ENCODE measurements at regions not wholly inside any gene's neighbourhood (a gene's known extent, or its start where the extent isn't known, plus 50 kb on each side); places are given as distances from the start of the nearest gene placed in this dataset.

DNA sequence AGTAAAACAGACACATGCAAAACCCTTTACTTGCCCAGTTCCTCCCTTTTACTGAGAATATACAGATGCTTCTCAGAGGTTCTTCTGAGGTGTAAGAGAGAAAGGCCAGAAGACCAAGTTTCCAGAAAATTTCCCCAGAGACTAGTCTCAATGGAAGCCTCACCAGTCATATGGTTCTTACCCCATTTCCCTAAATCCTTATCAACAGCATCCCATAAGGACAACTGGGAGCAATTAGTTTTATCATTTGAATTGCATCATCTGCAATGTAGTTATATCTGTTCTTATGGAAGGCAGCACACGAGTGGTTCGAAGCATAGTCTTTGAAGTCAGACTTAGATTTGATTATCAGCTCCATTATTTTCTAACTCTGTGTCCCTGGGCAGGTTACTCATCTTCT is 203.6 kb upstream of the PPARGC1A start:
- POLR2A ChIA-PET = no interaction called here

DNA sequence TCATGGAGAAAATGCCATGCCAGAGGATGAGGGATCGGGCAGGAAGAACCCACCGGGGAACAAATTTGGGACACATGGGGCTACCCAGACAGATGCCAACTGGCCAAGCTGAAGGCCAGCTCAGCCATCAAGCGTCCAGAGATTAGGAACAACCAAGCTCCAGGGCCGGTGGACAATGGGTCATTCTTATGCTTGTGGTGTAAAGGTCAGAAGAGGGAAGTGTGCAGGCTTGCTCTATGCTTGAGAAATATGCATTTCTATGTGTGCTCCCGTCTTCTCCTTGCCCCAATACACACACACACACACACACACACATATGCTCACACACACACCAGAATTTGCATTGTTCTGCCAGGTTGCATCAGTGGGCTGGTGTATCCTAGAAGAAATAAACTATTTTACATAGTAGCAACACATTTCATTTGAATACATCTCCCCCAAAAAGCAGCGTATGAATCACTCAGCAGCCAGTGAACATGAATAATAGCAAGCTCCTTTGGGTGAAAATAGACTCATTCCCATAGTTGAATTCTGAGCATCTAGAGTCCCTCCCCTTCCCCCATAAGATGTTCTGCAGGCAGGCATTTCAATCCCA is 201.9 kb upstream of the PPARGC1A start:
- CTCF ChIA-PET = interaction anchor here (1.6 kb wide), 1 partner anchor 10 kb away, joined by 4 read pairs; no protein-coding TSS in a partner anchor
- no peaks in the 10 kb centered on the region for H3K4me1 Mint-ChIP-seq
- H3K4me3 Mint-ChIP-seq = no peak overlapping the region
- H3K27ac Mint-ChIP-seq = no peak overlapping the region
- no peak for DNase-seq
- H3K27me3 Mint-ChIP-seq = no peaks in the 10 kb centered on the region
- no peaks in the 10 kb centered on the region for H3K9me3 Mint-ChIP-seq
- H3K36me3 Mint-ChIP-seq (ENCODE audit: low read depth) = no peaks in the 10 kb centered on the region
- POLR2A ChIA-PET = no interaction called here

More for the DNA sequence above, 203.6 kb upstream of the PPARGC1A start:
- H3K4me1 Mint-ChIP-seq = no peaks in the 10 kb centered on the region
- no peak overlapping the region for H3K27ac Mint-ChIP-seq
- no peaks in the 10 kb centered on the region for H3K9me3 Mint-ChIP-seq
- no peak overlapping the region for H3K4me3 Mint-ChIP-seq
- DNase-seq = no peak
- CTCF ChIA-PET = interaction anchor here (1.2 kb wide), 1 partner anchor 54 kb away, joined by 3 read pairs; no protein-coding TSS in a partner anchor
- H3K27me3 Mint-ChIP-seq = no peaks in the 10 kb centered on the region
- no peaks in the 10 kb centered on the region for H3K36me3 Mint-ChIP-seq (ENCODE audit: low read depth)

DNA sequence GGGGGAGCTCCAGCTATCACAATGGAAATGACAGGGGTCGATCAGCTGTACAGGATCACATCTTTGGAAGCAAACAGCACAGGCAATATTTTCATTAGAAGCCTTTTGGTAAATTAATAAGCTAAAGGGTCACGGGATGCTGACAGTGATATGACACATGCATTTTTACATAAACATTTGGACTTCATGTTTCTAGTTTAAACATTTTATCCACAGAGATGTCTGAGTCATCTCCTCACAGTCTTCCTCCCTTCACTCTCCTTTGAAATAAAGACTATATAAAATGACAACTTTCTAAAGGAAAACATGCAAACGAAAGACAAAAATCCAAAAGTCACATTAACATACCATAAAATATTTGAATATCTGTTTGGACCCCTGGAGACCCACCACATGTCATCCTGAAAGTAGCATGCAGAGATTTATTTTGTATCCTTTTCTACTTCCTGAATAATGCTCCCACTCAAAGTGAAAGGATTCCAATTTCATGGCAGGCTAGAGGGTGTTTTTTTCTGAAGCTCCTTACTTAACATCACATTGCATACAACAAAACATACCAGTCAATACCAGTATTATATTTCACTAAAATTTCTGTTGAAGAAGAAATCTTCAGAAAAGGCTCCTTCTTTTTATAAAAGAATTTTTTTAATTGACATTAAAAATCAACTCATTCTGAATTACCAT is 200.1 kb upstream of the PPARGC1A start:
- H3K4me1 Mint-ChIP-seq = no peaks in the 10 kb centered on the region
- no peaks in the 10 kb centered on the region for H3K9me3 Mint-ChIP-seq
- H3K27ac Mint-ChIP-seq = no peak overlapping the region
- CTCF ChIA-PET = interaction anchor here (0.7 to 1.6 kb wide), 3 partner anchors 8 to 708 kb away, joined by 3 to 8 read pairs (median 4); no protein-coding TSS in a partner anchor
- H3K4me3 Mint-ChIP-seq = no peak overlapping the region
- no peaks in the 10 kb centered on the region for H3K27me3 Mint-ChIP-seq
- POLR2A ChIA-PET = no interaction called here
- no peaks in the 10 kb centered on the region for H3K36me3 Mint-ChIP-seq (ENCODE audit: low read depth)
- DNase-seq = no peak

DNA sequence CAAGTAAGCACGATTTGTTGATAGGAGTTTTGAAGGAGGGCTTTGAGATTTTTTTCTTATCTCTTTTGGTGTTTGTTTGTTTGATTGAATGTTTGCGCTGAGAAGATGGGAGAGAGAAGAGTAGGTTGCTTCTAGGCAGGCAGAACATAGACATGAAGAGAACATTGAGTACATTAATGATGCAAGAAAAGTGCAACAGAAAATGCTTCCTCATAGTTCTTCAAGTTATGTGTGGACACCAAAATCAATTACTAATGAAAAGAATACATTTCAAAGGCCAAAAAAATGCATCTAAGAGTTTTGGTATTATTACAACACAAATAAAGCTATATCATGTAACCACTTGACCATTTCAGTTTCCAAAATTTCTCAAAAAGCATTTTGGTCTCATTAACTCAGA is 191.0 kb upstream of the PPARGC1A start:
- Mint-ChIP-seq H3K36me3 (ENCODE audit: low read depth) (no peaks in the 10 kb centered on the region), H3K27me3 (no peaks in the 10 kb centered on the region), H3K27ac (no peak overlapping the region), H3K4me3 (no peak overlapping the region), H3K9me3 (no peaks in the 10 kb centered on the region), H3K4me1 (no peaks in the 10 kb centered on the region)
- ChIA-PET POLR2A (no interaction called here), CTCF (interaction anchor here (1.6 kb wide), 1 partner anchor 10 kb away, joined by 4 read pairs; no protein-coding TSS in a partner anchor)
- DNase-seq = no peak

DNA sequence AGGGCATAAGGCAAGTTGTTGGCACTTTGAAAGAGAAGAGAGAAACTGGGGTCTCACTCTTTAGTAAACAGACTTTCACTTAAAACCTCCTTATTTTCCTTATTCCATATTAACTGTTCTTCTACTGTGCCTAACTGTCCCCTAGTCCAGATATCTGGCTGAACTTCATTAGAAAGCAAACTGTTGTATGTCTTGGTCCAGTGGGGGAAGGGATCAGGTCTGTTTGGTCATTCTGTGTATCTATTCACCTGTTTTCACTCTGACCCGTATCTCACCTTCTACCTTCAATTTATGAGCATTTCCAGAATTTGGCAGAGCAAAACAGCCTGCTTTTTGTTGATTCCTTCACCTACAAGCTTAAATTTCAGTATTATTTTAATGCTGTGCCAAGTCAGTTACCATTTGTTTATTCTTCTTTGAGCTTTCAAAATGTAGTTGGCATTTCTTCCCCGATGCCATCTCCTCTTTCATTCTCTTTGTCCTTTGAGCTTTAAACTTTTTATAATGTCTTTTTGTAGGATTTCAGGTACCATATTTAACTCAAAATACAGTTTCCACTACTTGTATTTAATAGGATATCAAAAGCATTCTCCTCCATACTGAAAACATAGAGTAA is 188.6 kb upstream of the PPARGC1A start:
- DNase-seq = no peak
- Mint-ChIP-seq H3K36me3 (ENCODE audit: low read depth) (no peaks in the 10 kb centered on the region), H3K4me3 (no peak overlapping the region), H3K27me3 (no peaks in the 10 kb centered on the region), H3K4me1 (no peaks in the 10 kb centered on the region), H3K27ac (no peak overlapping the region), H3K9me3 (no peaks in the 10 kb centered on the region)
- CTCF ChIA-PET = no interaction called here
- POLR2A ChIA-PET = no interaction called here

DNA sequence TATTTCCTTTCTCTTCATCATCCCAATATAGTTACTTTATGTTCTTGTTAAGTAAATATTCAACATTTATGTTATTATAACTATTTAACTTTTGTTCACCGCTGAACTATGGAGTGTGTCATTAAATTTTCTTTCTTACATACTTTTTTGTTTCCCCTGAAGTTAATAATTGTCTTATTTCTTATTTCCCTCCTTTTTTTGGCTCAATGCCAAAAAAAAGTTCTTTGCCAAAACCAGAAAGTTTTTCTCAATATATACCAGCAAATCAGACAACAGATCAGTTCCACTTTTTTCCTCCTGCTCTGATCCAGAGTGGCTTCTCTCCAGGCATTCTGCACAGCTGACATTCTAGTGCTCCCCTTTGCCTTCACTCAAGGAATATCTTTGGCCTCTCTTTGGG is 187.0 kb upstream of the PPARGC1A start:
- Mint-ChIP-seq H3K4me3 (no peak overlapping the region), H3K9me3 (no peaks in the 10 kb centered on the region), H3K4me1 (no peaks in the 10 kb centered on the region), H3K27me3 (no peaks in the 10 kb centered on the region), H3K36me3 (ENCODE audit: low read depth) (no peaks in the 10 kb centered on the region), H3K27ac (no peak overlapping the region)
- CTCF ChIA-PET = interaction anchor here (0.6 kb wide), 2 partner anchors 40 to 1473 kb away, joined by 3 read pairs; no protein-coding TSS in a partner anchor
- DNase-seq = no peak
- POLR2A ChIA-PET = no interaction called here

DNA sequence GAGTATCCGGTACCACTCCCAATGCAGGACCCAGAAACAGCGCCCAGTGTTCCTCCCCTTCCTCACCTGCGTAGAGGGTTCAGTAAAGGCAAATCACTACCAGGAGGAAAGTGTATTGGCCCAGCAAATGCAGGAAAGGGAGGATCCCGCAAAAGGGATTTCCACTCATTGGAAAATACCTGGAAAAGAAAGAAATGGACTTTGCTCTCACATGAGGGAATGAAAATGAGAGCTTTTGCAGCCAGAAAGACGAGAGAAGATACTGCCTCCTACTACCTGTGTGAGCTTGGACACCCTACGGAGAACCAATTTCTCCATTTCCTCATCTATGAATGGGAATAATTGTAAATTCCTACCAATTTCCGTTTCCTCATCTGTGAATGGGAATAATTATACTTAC is 184.1 kb upstream of the PPARGC1A start:
- Mint-ChIP-seq H3K4me3 (no peak overlapping the region), H3K4me1 (no peaks in the 10 kb centered on the region), H3K27ac (no peak overlapping the region), H3K27me3 (no peaks in the 10 kb centered on the region), H3K36me3 (ENCODE audit: low read depth) (no peaks in the 10 kb centered on the region), H3K9me3 (no peaks in the 10 kb centered on the region)
- DNase-seq = no peak
- ChIA-PET CTCF (no interaction called here), POLR2A (no interaction called here)

DNA sequence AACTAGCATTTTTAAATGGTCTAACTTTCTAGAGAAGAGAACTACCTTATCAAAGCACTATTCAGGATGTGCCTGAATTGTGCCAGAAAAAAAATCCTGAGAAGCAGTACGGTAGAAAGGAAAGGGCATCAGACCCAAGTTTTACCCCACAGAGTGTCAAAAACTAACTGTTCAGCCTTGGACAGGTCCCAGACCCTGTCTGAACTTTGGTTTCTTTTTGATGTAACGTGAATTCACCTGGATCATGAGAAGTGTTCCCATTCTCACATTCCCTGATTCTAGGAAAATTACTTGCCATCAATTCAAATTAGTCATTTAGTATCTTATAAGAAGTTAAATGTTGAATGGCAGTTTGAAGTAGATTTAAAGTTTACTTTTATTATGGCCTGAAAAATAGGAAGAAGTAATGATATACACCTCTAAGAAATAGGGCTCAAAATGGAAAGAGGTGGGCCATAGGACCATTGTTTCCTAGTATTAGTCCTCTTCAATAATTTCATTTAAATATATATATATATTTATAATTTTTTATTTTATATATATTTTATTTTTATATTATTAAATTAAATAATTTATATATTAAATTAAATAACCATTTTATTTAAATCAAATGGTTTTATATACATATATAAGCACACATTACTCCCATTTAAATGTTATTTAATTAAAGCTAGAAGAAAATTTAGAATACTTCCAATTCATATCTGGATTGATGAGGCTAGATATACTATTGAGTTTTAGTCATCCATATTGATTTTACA is 181.9 kb upstream of the PPARGC1A start:
- Mint-ChIP-seq H3K4me3 (no peak overlapping the region), H3K27ac (no peak overlapping the region), H3K27me3 (no peaks in the 10 kb centered on the region), H3K36me3 (ENCODE audit: low read depth) (no peaks in the 10 kb centered on the region), H3K4me1 (no peaks in the 10 kb centered on the region), H3K9me3 (no peaks in the 10 kb centered on the region)
- ChIA-PET CTCF (no interaction called here), POLR2A (no interaction called here)
- no peak for DNase-seq

DNA sequence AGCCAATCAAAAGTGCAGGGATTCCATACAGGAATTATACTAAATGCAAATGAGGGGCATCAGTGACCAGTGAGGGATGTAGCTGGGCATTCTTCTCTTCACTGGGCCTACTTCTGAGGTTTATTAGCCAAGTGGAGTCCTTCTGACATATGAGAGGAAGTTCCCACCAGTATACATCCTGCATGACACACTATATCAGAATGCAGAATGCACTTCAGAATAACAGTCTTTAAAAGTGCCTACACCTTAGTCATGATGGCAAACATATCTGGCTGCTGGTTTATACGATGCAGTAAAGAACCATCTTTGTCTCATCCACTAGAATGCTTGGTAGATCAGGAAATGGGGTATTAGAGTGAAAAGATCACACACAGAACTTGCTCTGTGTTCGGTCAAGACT is 180.3 kb upstream of the PPARGC1A start:
- Mint-ChIP-seq H3K4me3 (no peak overlapping the region), H3K4me1 (no peaks in the 10 kb centered on the region), H3K9me3 (no peaks in the 10 kb centered on the region), H3K36me3 (ENCODE audit: low read depth) (no peaks in the 10 kb centered on the region), H3K27ac (no peak overlapping the region), H3K27me3 (no peaks in the 10 kb centered on the region)
- DNase-seq = no peak
- POLR2A ChIA-PET = no interaction called here
- CTCF ChIA-PET = no interaction called here

DNA sequence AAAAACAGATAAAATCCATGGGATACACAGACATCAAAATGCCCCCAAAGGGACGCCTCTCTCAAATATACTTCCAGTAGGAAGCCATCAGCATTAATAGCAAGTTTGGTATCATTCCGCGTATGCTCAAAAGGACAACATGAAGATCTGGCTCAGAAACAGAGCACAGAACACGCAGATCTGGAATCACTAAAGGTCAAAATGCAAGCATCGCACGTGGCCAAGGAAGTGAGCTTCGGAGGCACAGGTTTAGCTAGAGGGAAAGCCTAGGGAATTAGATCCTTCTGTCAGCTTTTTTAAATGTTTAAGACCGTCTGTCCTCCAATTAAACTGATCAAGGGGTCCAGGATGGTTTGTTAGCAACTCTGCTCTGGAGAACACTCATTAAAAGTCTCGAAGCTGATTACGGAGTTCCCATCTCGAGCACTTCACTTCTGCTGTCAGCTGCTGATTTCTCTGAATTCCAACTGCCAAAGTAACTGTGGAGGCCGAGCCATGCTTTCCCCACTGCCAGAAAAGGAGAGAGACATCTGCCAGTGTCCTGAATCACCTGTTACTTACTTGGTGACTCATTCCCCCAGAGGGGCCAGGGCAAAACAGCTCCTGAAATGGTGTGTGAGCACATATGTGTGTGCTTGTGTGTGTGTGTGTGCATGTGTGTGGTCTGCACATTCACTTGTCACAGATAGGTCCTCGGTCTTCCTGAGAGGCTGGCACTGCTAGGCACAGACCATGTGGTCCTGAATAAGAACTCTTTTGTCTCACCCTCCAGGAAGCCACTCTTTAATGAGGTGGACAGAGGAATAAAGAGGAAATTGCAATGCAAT is 177.7 kb upstream of the PPARGC1A start:
- Mint-ChIP-seq H3K27me3 (no peaks in the 10 kb centered on the region), H3K4me3 (no peak overlapping the region), H3K9me3 (no peaks in the 10 kb centered on the region), H3K27ac (no peak overlapping the region), H3K4me1 (no peaks in the 10 kb centered on the region), H3K36me3 (ENCODE audit: low read depth) (no peaks in the 10 kb centered on the region)
- CTCF ChIA-PET = no interaction called here
- POLR2A ChIA-PET = no interaction called here
- no peak for DNase-seq

DNA sequence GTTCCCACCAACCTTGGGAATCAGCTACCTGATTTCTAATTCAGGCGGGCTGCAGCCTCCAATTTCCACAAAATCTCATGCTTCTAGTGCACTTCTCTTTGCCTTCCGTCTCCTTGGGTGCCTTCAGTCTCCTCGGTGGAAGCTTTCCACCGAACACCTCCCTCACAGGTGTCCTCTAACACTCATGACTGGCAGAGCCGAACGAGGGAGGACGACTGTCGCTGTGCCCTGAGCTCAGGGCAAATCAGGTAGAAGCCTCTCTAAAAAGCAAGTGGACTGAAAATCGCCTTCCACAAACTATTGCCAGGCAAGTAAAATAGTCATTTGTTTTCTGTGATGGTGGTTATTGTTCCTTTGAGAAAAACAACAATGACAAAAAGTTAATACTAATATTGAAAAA is 176.1 kb upstream of the PPARGC1A start:
- ChIA-PET POLR2A (no interaction called here), CTCF (interaction anchor here (1.0 kb wide), 1 partner anchor 129 kb away, joined by 3 read pairs; no protein-coding TSS in a partner anchor)
- H3K36me3 Mint-ChIP-seq (ENCODE audit: low read depth) = no peaks in the 10 kb centered on the region
- no peaks in the 10 kb centered on the region for H3K9me3 Mint-ChIP-seq
- DNase-seq = no peak
- H3K4me1 Mint-ChIP-seq = no peaks in the 10 kb centered on the region
- no peak overlapping the region for H3K4me3 Mint-ChIP-seq
- no peaks in the 10 kb centered on the region for H3K27me3 Mint-ChIP-seq
- H3K27ac Mint-ChIP-seq = no peak overlapping the region

DNA sequence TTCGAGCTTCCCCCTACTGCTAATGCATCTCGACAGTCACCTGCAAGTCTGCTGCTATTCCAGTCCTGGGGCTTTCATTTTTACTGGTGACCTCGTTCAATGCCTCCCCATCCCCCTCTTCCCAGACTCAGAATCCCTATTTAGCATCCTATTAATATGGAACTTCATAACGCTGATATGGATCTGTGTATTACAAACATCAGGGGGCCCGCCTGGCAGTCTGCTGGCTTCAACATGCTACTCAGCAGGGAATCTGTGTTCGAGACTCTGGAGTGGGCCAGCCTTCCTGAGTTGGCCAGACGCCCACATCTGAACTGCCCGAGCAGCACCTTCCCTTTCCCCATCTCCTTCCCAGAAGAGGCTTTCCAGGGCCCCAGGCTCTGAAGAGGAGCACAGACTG is 173.9 kb upstream of the PPARGC1A start:
- POLR2A ChIA-PET = no interaction called here
- Mint-ChIP-seq H3K27me3 (no peaks in the 10 kb centered on the region), H3K36me3 (ENCODE audit: low read depth) (no peaks in the 10 kb centered on the region), H3K4me1 (no peaks in the 10 kb centered on the region), H3K4me3 (no peak overlapping the region), H3K27ac (no peak overlapping the region), H3K9me3 (no peaks in the 10 kb centered on the region)
- CTCF ChIA-PET = no interaction called here
- no peak for DNase-seq

Measured in activated CD4-positive, alpha-beta T cell treated with anti-CD3 and anti-CD28 coated beads, Interleukin-2, amount 10 ng/mL, durations not matched to agents 7 days and 5 days (primary cell).